ENCODE measurements at regions not wholly inside any gene's neighbourhood (a gene's known extent, or its start where the extent isn't known, plus 50 kb on each side); places are given as distances from the start of the nearest gene placed in this dataset.

DNA sequence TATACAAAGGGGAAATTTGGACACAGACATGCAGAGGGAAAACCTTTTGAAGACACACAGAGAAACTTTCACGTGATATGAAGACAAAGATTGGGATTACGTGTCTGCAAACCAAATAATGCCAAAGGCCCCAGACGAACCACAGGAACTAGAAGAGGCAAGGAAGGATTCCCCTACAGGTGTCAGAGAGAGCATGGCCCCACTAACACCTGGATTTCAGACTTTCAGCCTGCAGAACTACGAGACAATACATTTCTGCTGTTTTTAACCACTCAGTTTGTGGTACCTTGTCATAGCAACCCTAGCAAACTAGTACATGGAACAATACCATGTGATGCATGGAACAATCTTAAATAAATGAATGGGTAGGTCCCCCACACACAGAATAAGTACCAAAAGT is 341.0 kb downstream of the HDGFL1 start (continued):
- TF ChIP-seq ZNF521 (tag by site-specific recombination; IDR thresholded peaks at IDR 0.05) (no peak), MEIS1 (CRISPR knock-in tag; IDR thresholded peaks at IDR 0.05; ENCODE audit: borderline replicate concordance) (no peak), ZBTB17 (tag by site-specific recombination; IDR thresholded peaks at IDR 0.05) (no peak), ZNF626 (tag by site-specific recombination; IDR thresholded peaks at IDR 0.05) (no peak), ZNF146 (tag by site-specific recombination; IDR thresholded peaks at IDR 0.05) (no peak), ZNF596 (tag by site-specific recombination; IDR thresholded peaks at IDR 0.05) (no peak), ZNF416 (tag by site-specific recombination; IDR thresholded peaks at IDR 0.05) (no peak), ZNF544 (tag by site-specific recombination; IDR thresholded peaks at IDR 0.05) (no peak), MZF1 (tag by site-specific recombination; IDR thresholded peaks at IDR 0.05; ENCODE audit: borderline replicate concordance) (no peak), ZNF394 (tag by site-specific recombination; IDR thresholded peaks at IDR 0.05; ENCODE audit: borderline replicate concordance) (no peak)
- TF ChIP-seq, protein P1, sequence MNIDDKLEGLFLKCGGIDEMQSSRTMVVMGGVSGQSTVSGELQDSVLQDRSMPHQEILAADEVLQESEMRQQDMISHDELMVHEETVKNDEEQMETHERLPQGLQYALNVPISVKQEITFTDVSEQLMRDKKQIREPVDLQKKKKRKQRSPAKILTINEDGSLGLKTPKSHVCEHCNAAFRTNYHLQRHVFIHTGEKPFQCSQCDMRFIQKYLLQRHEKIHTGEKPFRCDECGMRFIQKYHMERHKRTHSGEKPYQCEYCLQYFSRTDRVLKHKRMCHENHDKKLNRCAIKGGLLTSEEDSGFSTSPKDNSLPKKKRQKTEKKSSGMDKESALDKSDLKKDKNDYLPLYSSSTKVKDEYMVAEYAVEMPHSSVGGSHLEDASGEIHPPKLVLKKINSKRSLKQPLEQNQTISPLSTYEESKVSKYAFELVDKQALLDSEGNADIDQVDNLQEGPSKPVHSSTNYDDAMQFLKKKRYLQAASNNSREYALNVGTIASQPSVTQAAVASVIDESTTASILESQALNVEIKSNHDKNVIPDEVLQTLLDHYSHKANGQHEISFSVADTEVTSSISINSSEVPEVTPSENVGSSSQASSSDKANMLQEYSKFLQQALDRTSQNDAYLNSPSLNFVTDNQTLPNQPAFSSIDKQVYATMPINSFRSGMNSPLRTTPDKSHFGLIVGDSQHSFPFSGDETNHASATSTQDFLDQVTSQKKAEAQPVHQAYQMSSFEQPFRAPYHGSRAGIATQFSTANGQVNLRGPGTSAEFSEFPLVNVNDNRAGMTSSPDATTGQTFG (tag by site-specific recombination; IDR thresholded peaks at IDR 0.05; ENCODE audit: borderline replicate concordance), result no peak
- TF ChIP-seq, protein P2, sequence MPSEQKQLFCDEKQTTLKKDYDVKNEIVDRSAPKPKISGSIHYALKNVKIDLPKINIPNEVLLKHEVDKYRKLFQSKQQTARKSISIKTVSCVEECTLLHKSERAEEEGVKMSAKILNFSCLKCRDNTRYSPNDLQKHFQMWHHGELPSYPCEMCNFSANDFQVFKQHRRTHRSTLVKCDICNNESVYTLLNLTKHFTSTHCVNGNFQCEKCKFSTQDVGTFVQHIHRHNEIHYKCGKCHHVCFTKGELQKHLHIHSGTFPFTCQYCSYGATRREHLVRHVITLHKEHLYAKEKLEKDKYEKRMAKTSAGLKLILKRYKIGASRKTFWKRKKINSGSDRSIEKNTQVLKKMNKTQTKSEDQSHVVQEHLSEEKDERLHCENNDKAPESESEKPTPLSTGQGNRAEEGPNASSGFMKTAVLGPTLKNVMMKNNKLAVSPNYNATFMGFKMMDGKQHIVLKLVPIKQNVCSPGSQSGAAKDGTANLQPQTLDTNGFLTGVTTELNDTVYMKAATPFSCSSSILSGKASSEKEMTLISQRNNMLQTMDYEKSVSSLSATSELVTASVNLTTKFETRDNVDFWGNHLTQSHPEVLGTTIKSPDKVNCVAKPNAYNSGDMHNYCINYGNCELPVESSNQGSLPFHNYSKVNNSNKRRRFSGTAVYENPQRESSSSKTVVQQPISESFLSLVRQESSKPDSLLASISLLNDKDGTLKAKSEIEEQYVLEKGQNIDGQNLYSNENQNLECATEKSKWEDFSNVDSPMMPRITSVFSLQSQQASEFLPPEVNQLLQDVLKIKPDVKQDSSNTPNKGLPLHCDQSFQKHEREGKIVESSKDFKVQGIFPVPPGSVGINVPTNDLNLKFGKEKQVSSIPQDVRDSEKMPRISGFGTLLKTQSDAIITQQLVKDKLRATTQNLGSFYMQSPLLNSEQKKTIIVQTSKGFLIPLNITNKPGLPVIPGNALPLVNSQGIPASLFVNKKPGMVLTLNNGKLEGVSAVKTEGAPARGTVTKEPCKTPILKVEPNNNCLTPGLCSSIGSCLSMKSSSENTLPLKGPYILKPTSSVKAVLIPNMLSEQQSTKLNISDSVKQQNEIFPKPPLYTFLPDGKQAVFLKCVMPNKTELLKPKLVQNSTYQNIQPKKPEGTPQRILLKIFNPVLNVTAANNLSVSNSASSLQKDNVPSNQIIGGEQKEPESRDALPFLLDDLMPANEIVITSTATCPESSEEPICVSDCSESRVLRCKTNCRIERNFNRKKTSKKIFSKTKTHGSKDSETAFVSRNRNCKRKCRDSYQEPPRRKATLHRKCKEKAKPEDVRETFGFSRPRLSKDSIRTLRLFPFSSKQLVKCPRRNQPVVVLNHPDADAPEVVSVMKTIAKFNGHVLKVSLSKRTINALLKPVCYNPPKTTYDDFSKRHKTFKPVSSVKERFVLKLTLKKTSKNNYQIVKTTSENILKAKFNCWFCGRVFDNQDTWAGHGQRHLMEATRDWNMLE (tag by site-specific recombination; conservative IDR thresholded peaks at IDR 0.05; ENCODE audit: low read depth), result no peak
- TF ChIP-seq, protein P3, sequence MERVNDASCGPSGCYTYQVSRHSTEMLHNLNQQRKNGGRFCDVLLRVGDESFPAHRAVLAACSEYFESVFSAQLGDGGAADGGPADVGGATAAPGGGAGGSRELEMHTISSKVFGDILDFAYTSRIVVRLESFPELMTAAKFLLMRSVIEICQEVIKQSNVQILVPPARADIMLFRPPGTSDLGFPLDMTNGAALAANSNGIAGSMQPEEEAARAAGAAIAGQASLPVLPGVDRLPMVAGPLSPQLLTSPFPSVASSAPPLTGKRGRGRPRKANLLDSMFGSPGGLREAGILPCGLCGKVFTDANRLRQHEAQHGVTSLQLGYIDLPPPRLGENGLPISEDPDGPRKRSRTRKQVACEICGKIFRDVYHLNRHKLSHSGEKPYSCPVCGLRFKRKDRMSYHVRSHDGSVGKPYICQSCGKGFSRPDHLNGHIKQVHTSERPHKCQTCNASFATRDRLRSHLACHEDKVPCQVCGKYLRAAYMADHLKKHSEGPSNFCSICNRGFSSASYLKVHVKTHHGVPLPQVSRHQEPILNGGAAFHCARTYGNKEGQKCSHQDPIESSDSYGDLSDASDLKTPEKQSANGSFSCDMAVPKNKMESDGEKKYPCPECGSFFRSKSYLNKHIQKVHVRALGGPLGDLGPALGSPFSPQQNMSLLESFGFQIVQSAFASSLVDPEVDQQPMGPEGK (tag by site-specific recombination; IDR thresholded peaks at IDR 0.05), result no peak
- TF ChIP-seq, protein P4, sequence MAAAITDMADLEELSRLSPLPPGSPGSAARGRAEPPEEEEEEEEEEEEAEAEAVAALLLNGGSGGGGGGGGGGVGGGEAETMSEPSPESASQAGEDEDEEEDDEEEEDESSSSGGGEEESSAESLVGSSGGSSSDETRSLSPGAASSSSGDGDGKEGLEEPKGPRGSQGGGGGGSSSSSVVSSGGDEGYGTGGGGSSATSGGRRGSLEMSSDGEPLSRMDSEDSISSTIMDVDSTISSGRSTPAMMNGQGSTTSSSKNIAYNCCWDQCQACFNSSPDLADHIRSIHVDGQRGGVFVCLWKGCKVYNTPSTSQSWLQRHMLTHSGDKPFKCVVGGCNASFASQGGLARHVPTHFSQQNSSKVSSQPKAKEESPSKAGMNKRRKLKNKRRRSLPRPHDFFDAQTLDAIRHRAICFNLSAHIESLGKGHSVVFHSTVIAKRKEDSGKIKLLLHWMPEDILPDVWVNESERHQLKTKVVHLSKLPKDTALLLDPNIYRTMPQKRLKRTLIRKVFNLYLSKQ (tag by site-specific recombination; IDR thresholded peaks at IDR 0.05; ENCODE audit: borderline replicate concordance), result no peak

DNA sequence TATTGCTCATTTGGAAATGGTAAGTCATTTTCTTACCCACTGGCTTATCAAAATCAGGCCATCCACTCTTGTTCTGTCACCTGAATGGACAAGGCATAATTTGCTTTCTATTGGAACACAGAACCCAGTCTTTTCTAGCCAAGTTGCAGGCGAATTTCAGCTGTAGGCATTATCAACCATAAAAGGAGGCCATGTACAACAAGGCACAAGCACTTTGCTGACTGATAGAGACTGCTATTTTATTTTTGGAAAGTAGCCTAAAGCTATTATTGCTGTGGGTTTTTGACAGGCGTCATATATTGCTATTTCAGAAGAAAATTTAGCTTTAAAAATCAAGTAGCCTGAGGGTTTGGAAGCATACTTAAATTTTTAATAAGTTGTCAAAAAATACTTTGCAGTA is 344.2 kb downstream of the HDGFL1 start:
- no peaks in the 10 kb centered on the region for H3K4me1 ChIP-seq (ENCODE audit: control insufficient read depth, insufficient read depth, low read length)
- no peaks in the 10 kb centered on the region for H3K9me3 ChIP-seq (ENCODE audit: control insufficient read depth, insufficient read depth, low read depth, low read length)
- ChIA-PET POLR2A (no interaction called here), CTCF (interaction anchor here (0.6 to 1.2 kb wide), 2 partner anchors 23 to 247 kb away, joined by 3 to 4 read pairs; no protein-coding TSS in a partner anchor)
- no peak overlapping the region for H3K4me3 ChIP-seq (ENCODE audit: low read depth, low read length)
- no peak overlapping the region for H3K27ac ChIP-seq (ENCODE audit: extremely low read depth, low read depth, low read length)
- no peaks in the 10 kb centered on the region for H3K36me3 ChIP-seq (ENCODE audit: control insufficient read depth in 2 of 2, insufficient read depth in 1 of 2, low read length in 2 of 2)
- TF ChIP-seq ZNF23 (tag by site-specific recombination; IDR thresholded peaks at IDR 0.05; ENCODE audit: borderline replicate concordance), result no peak
- TF ChIP-seq ZNF211 (tag by site-specific recombination; IDR thresholded peaks at IDR 0.05; ENCODE audit: low read depth), result no peak
- no peak for TF ChIP-seq ZSCAN30 (tag by site-specific recombination; IDR thresholded peaks at IDR 0.05)
